Thymus (tissue), 11 donors: ENCODE measurements at regions not wholly inside any gene's neighbourhood (a gene's known extent, or its start where the extent isn't known, plus 50 kb on each side); places are given as distances from the start of the nearest gene placed in this dataset.

ENCODE experiments used
- DNase-seq, 9 donors: peaks; one replicate each; pipeline ENCODE4 v3.0.0-alpha.2; 2013; ENCODE audit warnings: low spot score in 9 of 9, low read depth in 6 of 9, missing footprints in 1 of 9
- H3K27ac ChIP-seq, 2 donors: one replicate each; pipeline ENCODE4 v1.5.1; 2013; ENCODE audit warnings: control low read depth in 1 of 2, low read depth in 1 of 2, low read length in 1 of 2, mild to moderate bottlenecking in 1 of 2, moderate library complexity in 1 of 2
- H3K27me3 ChIP-seq, 2 donors: one replicate each; pipeline ENCODE4 v1.5.1; 2013; ENCODE audit warnings: low read length in 1 of 2; ENCODE audit not compliant: control insufficient read depth in 2 of 2, insufficient read depth in 1 of 2
- H3K36me3 ChIP-seq, 2 donors: one replicate each; pipeline ENCODE4 v1.5.1; 2013; ENCODE audit warnings: low read length in 1 of 2, mild to moderate bottlenecking in 1 of 2, moderate library complexity in 1 of 2; ENCODE audit not compliant: control insufficient read depth in 2 of 2, insufficient read depth in 2 of 2
- H3K4me1 ChIP-seq, 2 donors: one replicate each; pipeline ENCODE4 v1.5.1; 2013; ENCODE audit warnings: low read length in 2 of 2; ENCODE audit not compliant: control insufficient read depth in 2 of 2, insufficient read depth in 2 of 2
- H3K4me3 ChIP-seq, 2 donors: one replicate each; pipeline ENCODE4 v1.5.1; 2013; ENCODE audit warnings: low read length in 2 of 2, control low read depth in 1 of 2, mild to moderate bottlenecking in 1 of 2
- H3K9me3 ChIP-seq, 2 donors: one replicate each; pipeline ENCODE4 v1.5.1; 2013; ENCODE audit warnings: low read length in 1 of 2, mild to moderate bottlenecking in 1 of 2; ENCODE audit not compliant: control insufficient read depth in 2 of 2, insufficient read depth in 1 of 2
- WGBS: extraction: QIAGEN DNeasy Blood & Tissue Kit; methylation state at CpG from one replicate; pipeline ENCODE4 v1.1.7; 2013; 5-methylcytosine and 5-hydroxymethylcytosine counted together
- donor health status: healthy.

DNA sequence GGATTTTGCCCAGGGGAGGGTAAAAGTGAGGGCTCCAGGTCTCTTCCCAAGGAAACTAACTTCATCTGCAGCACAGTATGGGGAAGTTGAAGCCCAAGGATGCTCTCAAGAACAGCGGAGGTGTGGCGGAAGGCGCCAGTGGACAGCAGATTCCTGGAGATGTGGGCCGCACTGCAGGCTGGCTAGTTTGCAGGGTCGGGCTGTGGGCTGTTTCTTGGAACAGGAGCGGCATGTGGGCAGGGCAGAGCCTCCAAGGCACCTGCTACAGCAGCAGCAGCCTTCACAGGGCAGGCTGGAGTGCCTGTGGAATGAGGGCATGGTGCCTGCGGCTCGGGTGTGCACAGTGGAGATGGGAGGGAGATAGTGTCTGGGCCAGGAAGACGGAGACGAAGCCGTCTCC is 100.0 kb upstream of the SFSWAP start:
- 86% methylated on average over 11 of the region's 11 CpGs for WGBS
- H3K27me3 ChIP-seq: no peaks in the 10 kb centered on the region

DNA sequence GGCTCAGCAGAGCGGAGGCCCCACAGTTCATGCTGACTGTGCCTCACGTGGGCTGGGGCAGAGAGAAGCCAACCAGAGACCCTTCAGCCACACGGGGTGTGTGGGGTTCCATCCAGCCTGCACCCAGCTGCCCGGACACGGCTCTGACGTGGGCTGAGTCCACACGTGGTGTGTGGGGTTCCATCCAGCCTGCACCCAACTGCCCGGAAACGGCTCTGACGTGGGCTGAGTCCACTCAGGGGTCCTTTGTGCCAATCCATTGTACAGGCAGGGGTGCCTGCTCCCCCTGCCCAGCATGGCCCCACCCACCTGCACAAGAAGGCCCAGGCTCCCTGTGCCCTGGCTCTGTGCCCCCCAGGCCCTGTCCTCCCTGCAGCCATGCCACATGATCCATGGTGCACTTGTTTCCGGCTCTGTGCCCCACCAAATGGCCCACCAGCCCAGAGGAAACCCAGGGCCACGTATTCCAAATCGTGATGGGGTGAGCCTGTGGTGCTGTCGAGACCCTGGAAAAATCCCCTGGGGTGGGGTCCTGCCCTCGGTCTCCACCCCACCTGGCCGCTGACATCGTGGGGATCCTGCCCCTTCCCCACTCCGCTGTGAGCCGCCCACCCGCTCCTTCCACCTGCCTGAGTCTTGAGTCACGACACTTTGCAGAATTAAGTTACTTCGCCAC is 99.3 kb upstream of the SFSWAP start:
- no peak overlapping the region for H3K4me3 ChIP-seq
- H3K27ac ChIP-seq: no peak overlapping the region
- peaks cover 0 to 1% of the 10 kb centered on the region in 2 donors for H3K9me3 ChIP-seq
- no peaks in the 10 kb centered on the region for H3K27me3 ChIP-seq
- 95% methylated on average over 22 of the region's 22 CpGs for WGBS
- H3K4me1 ChIP-seq: no peaks in the 10 kb centered on the region
- H3K36me3 ChIP-seq: no peaks in the 10 kb centered on the region
- DNase-seq: no peak

More for the DNA sequence above, 100.0 kb upstream of the SFSWAP start:
- Histone ChIP-seq H3K4me1 (no peaks in the 10 kb centered on the region), H3K9me3 (peaks cover 0 to 1% of the 10 kb centered on the region in 2 donors), H3K27ac (no peak overlapping the region), H3K4me3 (no peak overlapping the region), H3K36me3 (no peaks in the 10 kb centered on the region)
- no peak for DNase-seq

GRCh38 chr12:131612092-131612755 is 98.7 kb upstream of the SFSWAP start:
- peaks cover 0 to 1% of the 10 kb centered on the region in 2 donors for H3K9me3 ChIP-seq
- H3K36me3 ChIP-seq: no peaks in the 10 kb centered on the region
- H3K4me3 ChIP-seq: no peak overlapping the region
- WGBS: 95% methylated on average over 21 of the region's 21 CpGs
- H3K27me3 ChIP-seq: peaks cover 0 to 3% of the 10 kb centered on the region in 2 donors
- DNase-seq: no peak
- H3K27ac ChIP-seq: no peak overlapping the region
- H3K4me1 ChIP-seq: no peaks in the 10 kb centered on the region

- peaks cover 0 to 6% of the 10 kb centered on the region in 2 donors for H3K27me3 ChIP-seq
- H3K4me3 ChIP-seq: no peak overlapping the region
- H3K36me3 ChIP-seq: no peaks in the 10 kb centered on the region
- H3K9me3 ChIP-seq: peaks cover 0 to 1% of the 10 kb centered on the region in 2 donors
- no peaks in the 10 kb centered on the region for H3K4me1 ChIP-seq
- WGBS: 93% methylated on average over 11 of the region's 11 CpGs
- no peak overlapping the region for H3K27ac ChIP-seq
- no peak for DNase-seq
Measured at GRCh38 chr12:131613186-131613585, 97.7 kb upstream of the SFSWAP start.

GRCh38 chr12:131613678-131614077 is 97.2 kb upstream of the SFSWAP start:
- Histone ChIP-seq H3K9me3 (peaks cover 0 to 1% of the 10 kb centered on the region in 2 donors), H3K4me1 (no peaks in the 10 kb centered on the region), H3K36me3 (no peaks in the 10 kb centered on the region), H3K4me3 (no peak overlapping the region), H3K27ac (no peak overlapping the region), H3K27me3 (peaks cover 0 to 6% of the 10 kb centered on the region in 2 donors)
- no peak for DNase-seq
- 96% methylated on average over 13 of the region's 13 CpGs for WGBS

DNA sequence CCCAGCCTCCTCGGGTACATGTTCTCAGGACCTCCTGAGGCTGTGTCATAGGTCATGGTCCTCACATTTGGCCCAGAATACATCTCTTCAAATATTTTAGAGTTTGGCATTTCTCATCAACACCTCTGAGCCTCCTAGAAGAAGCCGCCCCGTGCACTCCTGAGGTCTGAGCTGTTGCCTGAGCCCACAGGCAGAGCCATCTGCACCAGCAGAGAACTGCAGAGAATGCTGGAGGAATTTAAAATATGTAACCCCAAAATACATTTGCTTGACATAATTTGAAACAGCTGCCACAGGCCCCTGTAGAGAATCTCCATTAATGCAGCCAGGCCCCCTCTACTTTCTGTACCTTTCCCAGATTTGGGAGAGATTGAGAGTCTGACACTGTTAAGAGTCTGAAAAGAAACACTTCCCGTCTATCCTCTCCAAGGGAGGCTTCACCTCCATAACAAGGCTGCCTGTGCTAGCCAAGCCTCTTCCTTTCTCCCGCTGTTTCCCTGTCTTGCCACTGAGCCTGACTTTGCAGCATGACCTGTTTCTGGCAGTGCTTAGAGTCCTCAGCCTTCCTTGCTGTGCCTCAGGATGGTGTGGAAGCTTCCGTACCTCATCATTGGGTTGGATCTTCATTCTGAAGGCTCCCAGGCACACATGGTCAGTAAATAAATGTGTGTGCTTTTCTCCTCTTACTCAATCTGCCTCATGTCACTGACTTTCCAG is 95.4 kb upstream of the SFSWAP start:
- Histone ChIP-seq H3K27me3 (peaks cover 0 to 9% of the 10 kb centered on the region in 2 donors), H3K4me1 (no peaks in the 10 kb centered on the region), H3K9me3 (peaks cover 0 to 1% of the 10 kb centered on the region in 2 donors), H3K4me3 (no peak overlapping the region), H3K27ac (no peak overlapping the region), H3K36me3 (no peaks in the 10 kb centered on the region)
- 83% methylated on average over 6 of the region's 6 CpGs for WGBS
- DNase-seq: no peak

- H3K27ac ChIP-seq: no peak overlapping the region
- no peaks in the 10 kb centered on the region for H3K36me3 ChIP-seq
- H3K9me3 ChIP-seq: peaks cover 0 to 1% of the 10 kb centered on the region in 2 donors
- no peak overlapping the region for H3K4me3 ChIP-seq
- H3K27me3 ChIP-seq: peaks cover 0 to 11% of the 10 kb centered on the region in 2 donors
- 90% methylated on average over 19 of the region's 19 CpGs for WGBS
- DNase-seq: no peak
- no peaks in the 10 kb centered on the region for H3K4me1 ChIP-seq
Measured at GRCh38 chr12:131616043-131616700, 94.7 kb upstream of the SFSWAP start.

DNA sequence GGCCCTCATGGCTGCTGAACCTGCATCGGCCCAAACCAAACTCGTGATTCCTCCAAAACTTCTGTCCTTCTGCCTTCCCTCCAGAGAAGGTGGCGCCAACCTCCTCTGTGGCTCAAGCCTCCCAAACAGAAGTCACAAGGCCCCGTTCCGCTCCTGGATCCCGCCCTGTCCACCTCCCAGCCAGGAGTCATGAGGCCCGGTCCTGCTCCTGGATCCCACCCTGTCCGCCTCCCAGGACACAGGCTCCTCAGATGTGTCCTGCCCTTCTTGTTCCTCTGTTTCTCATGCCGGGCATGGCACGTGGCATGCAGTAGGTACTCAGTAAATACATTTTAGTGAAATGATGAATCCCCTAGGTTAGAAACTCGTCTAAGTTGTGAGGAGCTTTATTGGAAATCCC is 94.2 kb upstream of the SFSWAP start:
- H3K9me3 ChIP-seq: peaks cover 0 to 1% of the 10 kb centered on the region in 2 donors
- no peaks in the 10 kb centered on the region for H3K4me1 ChIP-seq
- peaks cover 0 to 12% of the 10 kb centered on the region in 2 donors for H3K27me3 ChIP-seq
- WGBS: 86% methylated on average over 11 of the region's 11 CpGs
- no peaks in the 10 kb centered on the region for H3K36me3 ChIP-seq
- H3K4me3 ChIP-seq: no peak overlapping the region
- no peak overlapping the region for H3K27ac ChIP-seq
- no peak for DNase-seq
